Stimulated activated naive CD8-positive, alpha-beta T cell treated with anti-CD3 and anti-CD28 coated beads, Interleukin-15, amount 100 ng/mL, for 72 hours (primary cell): ENCODE measurements at regions not wholly inside any gene's neighbourhood (a gene's known extent, or its start where the extent isn't known, plus 50 kb on each side); places are given as distances from the start of the nearest gene placed in this dataset.
A peak's percentile ranks its signal among the peaks of the same experiment; 100 is the strongest.
"Not testable (repeated sequence)": the region's sequence is repeated elsewhere in the genome, so short reads cannot be mapped to it uniquely, and the experiment has no call there.

ENCODE experiments used
- ATAC-seq: fragments of 150-1000 bp; cut with Tn5 transposase; 2 replicates; pipeline ENCODE4 v1.10.0; 2021; ENCODE audit warnings: mild to moderate bottlenecking, moderate library complexity
- DNase-seq, 2 donors: peaks; one replicate each; pipeline ENCODE4 v3.0.0; 2021 to 2022
- H3K27ac Mint-ChIP-seq, 2 donors: one replicate each; pipeline ENCODE4 v1.8.0; 2022; ENCODE audit warnings: mild to moderate bottlenecking in 2 of 2, mixed read lengths in 2 of 2, moderate library complexity in 2 of 2
- H3K27me3 Mint-ChIP-seq: one replicate; pipeline ENCODE4 v1.8.0; 2022; ENCODE audit warnings: mixed read lengths
- H3K4me1 Mint-ChIP-seq: one replicate; pipeline ENCODE4 v1.8.0; 2022; ENCODE audit warnings: mild to moderate bottlenecking, mixed read lengths
- H3K4me3 Mint-ChIP-seq, 2 donors: one replicate each; pipeline ENCODE4 v1.8.0; 2022; ENCODE audit warnings: mild to moderate bottlenecking in 2 of 2, mixed read lengths in 2 of 2, moderate library complexity in 1 of 2
- H3K9me3 Mint-ChIP-seq, 2 donors: one replicate each; pipeline ENCODE4 v1.8.0; 2022; ENCODE audit warnings: mixed read lengths in 2 of 2

GRCh38 chr14:44453433-44454171 is 53.5 kb downstream of the FSCB start:
- Mint-ChIP-seq H3K9me3 (peaks cover 5 to 29% of the 10 kb centered on the region in 2 donors), H3K4me1 (no peaks in the 10 kb centered on the region), H3K27ac (no peak overlapping the region), H3K4me3 (no peak overlapping the region), H3K27me3 (no peaks in the 10 kb centered on the region)
- DNase-seq (no peak), ATAC-seq (no peak)

- not testable (repeated sequence) for H3K4me1 Mint-ChIP-seq, DNase-seq, H3K4me3 Mint-ChIP-seq, H3K27ac Mint-ChIP-seq, ATAC-seq, H3K27me3 Mint-ChIP-seq
- peaks cover 5 to 27% of the 10 kb centered on the region in 2 donors for H3K9me3 Mint-ChIP-seq
Observed at GRCh38 chr14:44450232-44450631, 56.9 kb downstream of the FSCB start.

GRCh38 chr14:44449680-44450079 is 57.4 kb downstream of the FSCB start:
- no peaks in the 10 kb centered on the region for H3K4me1 Mint-ChIP-seq
- no peaks in the 10 kb centered on the region for H3K27me3 Mint-ChIP-seq
- ATAC-seq (no peak), DNase-seq (no peak)
- H3K27ac Mint-ChIP-seq, result no peak overlapping the region
- H3K4me3 Mint-ChIP-seq, result no peak overlapping the region
- peaks cover 5 to 27% of the 10 kb centered on the region in 2 donors for H3K9me3 Mint-ChIP-seq

- H3K27me3 Mint-ChIP-seq, result no peaks in the 10 kb centered on the region
- H3K4me3 Mint-ChIP-seq, result no peak overlapping the region
- DNase-seq (no peak), ATAC-seq (no peak)
- no peaks in the 10 kb centered on the region for H3K4me1 Mint-ChIP-seq
- H3K27ac Mint-ChIP-seq, result no peak overlapping the region
- H3K9me3 Mint-ChIP-seq, result peaks cover 5 to 27% of the 10 kb centered on the region in 2 donors
Observed at GRCh38 chr14:44448951-44449358, 58.1 kb downstream of the FSCB start.

- ATAC-seq (no peak), DNase-seq (no peak)
- Mint-ChIP-seq H3K4me1 (no peaks in the 10 kb centered on the region), H3K27ac (no peak overlapping the region), H3K9me3 (peaks cover 5 to 27% of the 10 kb centered on the region in 2 donors), H3K27me3 (no peaks in the 10 kb centered on the region), H3K4me3 (no peak overlapping the region)
Observed at GRCh38 chr14:44446965-44447364, 60.1 kb downstream of the FSCB start.

- no peaks in the 10 kb centered on the region for H3K4me1 Mint-ChIP-seq
- H3K27ac Mint-ChIP-seq, result no peak overlapping the region
- H3K9me3 Mint-ChIP-seq, result peaks cover 5 to 17% of the 10 kb centered on the region in 2 donors
- DNase-seq (no peak), ATAC-seq (no peak)
- H3K27me3 Mint-ChIP-seq, result no peaks in the 10 kb centered on the region
- no peak overlapping the region for H3K4me3 Mint-ChIP-seq
Observed at GRCh38 chr14:44444454-44444853, 62.6 kb downstream of the FSCB start.

GRCh38 chr14:44438936-44439335 is 68.1 kb downstream of the FSCB start:
- Mint-ChIP-seq H3K4me1 (no peaks in the 10 kb centered on the region), H3K27me3 (no peaks in the 10 kb centered on the region)

GRCh38 chr14:44438221-44438620 is 68.9 kb downstream of the FSCB start:
- Mint-ChIP-seq H3K4me1 (no peaks in the 10 kb centered on the region), H3K27me3 (no peaks in the 10 kb centered on the region), H3K9me3 (no peaks in the 10 kb centered on the region), H3K4me3 (no peak overlapping the region), H3K27ac (no peak overlapping the region)
- ATAC-seq (no peak), DNase-seq (no peak)

More at GRCh38 chr14:44438936-44439335, 68.1 kb downstream of the FSCB start:
- DNase-seq (no peak), ATAC-seq (no peak)
- H3K27ac Mint-ChIP-seq, result no peak overlapping the region
- H3K9me3 Mint-ChIP-seq, result no peaks in the 10 kb centered on the region
- no peak overlapping the region for H3K4me3 Mint-ChIP-seq

- Mint-ChIP-seq H3K4me3 (no peak overlapping the region), H3K27ac (no peak overlapping the region), H3K9me3 (no peaks in the 10 kb centered on the region), H3K27me3 (no peaks in the 10 kb centered on the region), H3K4me1 (no peaks in the 10 kb centered on the region)
- no peak for DNase-seq
- ATAC-seq, result no peak
Observed at GRCh38 chr14:44436458-44436857, 70.6 kb downstream of the FSCB start.

- Mint-ChIP-seq H3K4me1 (no peaks in the 10 kb centered on the region), H3K4me3 (no peak overlapping the region), H3K9me3 (peaks cover 22 to 26% of the 10 kb centered on the region in 2 donors), H3K27ac (no peak overlapping the region), H3K27me3 (no peaks in the 10 kb centered on the region)
- no peak for DNase-seq
- no peak for ATAC-seq
Observed at GRCh38 chr14:44428231-44428945, 78.7 kb downstream of the FSCB start.

GRCh38 chr14:44422699-44423098 is 84.4 kb downstream of the FSCB start:
- Mint-ChIP-seq H3K4me1 (no peaks in the 10 kb centered on the region), H3K27ac (no peak overlapping the region), H3K4me3 (no peak overlapping the region), H3K9me3 (peaks cover 20 to 25% of the 10 kb centered on the region in 2 donors), H3K27me3 (no peaks in the 10 kb centered on the region)
- no peak for DNase-seq
- ATAC-seq, result no peak

GRCh38 chr14:44420226-44420625 is 86.9 kb downstream of the FSCB start:
- ATAC-seq (no peak), DNase-seq (no peak)
- no peak overlapping the region for H3K27ac Mint-ChIP-seq
- no peaks in the 10 kb centered on the region for H3K4me1 Mint-ChIP-seq
- H3K27me3 Mint-ChIP-seq, result no peaks in the 10 kb centered on the region
- H3K9me3 Mint-ChIP-seq, result peaks cover 24 to 31% of the 10 kb centered on the region in 2 donors
- H3K4me3 Mint-ChIP-seq, result no peak overlapping the region

- Mint-ChIP-seq H3K27ac (no peak overlapping the region), H3K9me3 (peaks cover 16 to 31% of the 10 kb centered on the region in 2 donors), H3K27me3 (no peaks in the 10 kb centered on the region), H3K4me3 (no peak overlapping the region), H3K4me1 (no peaks in the 10 kb centered on the region)
- ATAC-seq (no peak), DNase-seq (no peak)
Observed at GRCh38 chr14:44418856-44419255, 88.2 kb downstream of the FSCB start.

GRCh38 chr14:44417809-44418208 is 89.3 kb downstream of the FSCB start:
- DNase-seq (no peak), ATAC-seq (no peak)
- peaks cover 16 to 24% of the 10 kb centered on the region in 2 donors for H3K9me3 Mint-ChIP-seq
- H3K27ac Mint-ChIP-seq, result no peak overlapping the region
- H3K4me1 Mint-ChIP-seq, result no peaks in the 10 kb centered on the region
- no peak overlapping the region for H3K4me3 Mint-ChIP-seq
- H3K27me3 Mint-ChIP-seq, result no peaks in the 10 kb centered on the region

GRCh38 chr14:44414646-44415045 is 92.4 kb downstream of the FSCB start:
- no peak for ATAC-seq

GRCh38 chr14:44412858-44413569 is 94.1 kb downstream of the FSCB start:
- no peaks in the 10 kb centered on the region for H3K27me3 Mint-ChIP-seq
- peaks cover 9 to 11% of the 10 kb centered on the region in 2 donors for H3K9me3 Mint-ChIP-seq
- ATAC-seq (no peak), DNase-seq (no peak)
- H3K4me3 Mint-ChIP-seq, result no peak overlapping the region
- no peaks in the 10 kb centered on the region for H3K4me1 Mint-ChIP-seq
- no peak overlapping the region for H3K27ac Mint-ChIP-seq

More at GRCh38 chr14:44414646-44415045, 92.4 kb downstream of the FSCB start:
- no peak for DNase-seq
- Mint-ChIP-seq H3K27ac (peak overlapping the region in 1 of 2 donors; percentile 51), H3K9me3 (peaks cover 16 to 17% of the 10 kb centered on the region in 2 donors), H3K4me1 (no peaks in the 10 kb centered on the region), H3K4me3 (no peak overlapping the region), H3K27me3 (no peaks in the 10 kb centered on the region)
